NCI-H1436 treated with DMSO at 0.1 percent for 48 hours (cell line): ENCODE measurements at regions not wholly inside any gene's neighbourhood (a gene's known extent, or its start where the extent isn't known, plus 50 kb on each side); places are given as distances from the start of the nearest gene placed in this dataset.

Experiments
- DNase-seq: peaks from one replicate; lab custom pipeline; 2025; lab: John Stamatoyannopoulos, UW

GRCh38 chr1:105838071-105838470, 1218.4 kb upstream of the PRMT6 start:
- DNase-seq = no peak

DNA sequence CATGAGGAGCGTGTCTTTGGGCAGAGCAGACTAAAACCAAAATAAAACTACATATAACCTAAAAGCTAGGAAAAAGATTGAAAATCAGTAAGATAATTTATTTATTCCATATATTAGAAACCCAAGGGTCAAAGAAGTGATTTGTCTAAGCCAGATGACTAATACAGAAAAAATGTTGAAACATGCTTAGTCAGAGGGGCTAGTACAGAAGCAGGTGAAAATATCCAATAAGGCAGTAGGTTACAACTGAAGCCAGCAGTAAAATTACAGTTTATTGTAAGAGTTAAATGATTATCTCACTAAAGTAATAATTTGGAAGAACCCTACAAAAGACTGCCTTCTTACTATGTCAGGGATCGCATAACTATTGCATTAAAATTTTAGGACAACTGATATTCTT, 1190.9 kb upstream of the PRMT6 start:
- DNase-seq = no peak

- no peak for DNase-seq
These were observed 1183.7 kb upstream of the PRMT6 start for GRCh38 chr1:105872817-105873216.

- no peak for DNase-seq
These were observed 1181.9 kb upstream of the PRMT6 start for GRCh38 chr1:105874621-105875020.

GRCh38 chr1:105886309-105886708, 1170.2 kb upstream of the PRMT6 start:
- no peak for DNase-seq

DNA sequence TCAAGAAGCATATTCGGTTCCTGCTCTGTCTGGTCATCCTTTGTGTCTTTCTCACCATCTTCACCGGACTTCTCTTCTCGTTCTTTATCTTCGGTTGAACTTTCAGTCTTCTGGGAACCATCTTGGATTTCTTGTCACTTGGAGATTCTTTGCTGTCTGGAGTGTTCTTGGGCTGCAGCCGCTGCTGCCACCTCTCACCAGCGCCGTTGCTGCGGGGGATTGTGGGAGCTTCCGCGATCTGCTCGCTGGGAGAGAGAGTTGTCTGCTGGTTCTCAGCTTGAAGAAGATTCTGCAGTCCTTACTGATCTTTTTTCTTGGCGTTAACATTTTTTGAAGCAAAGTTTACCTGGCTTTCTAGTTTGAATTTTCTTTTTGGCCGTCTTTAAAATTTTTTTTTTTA, 1165.2 kb upstream of the PRMT6 start:
- DNase-seq = no peak

- DNase-seq = no peak
These were observed 1162.5 kb upstream of the PRMT6 start for GRCh38 chr1:105894006-105894405.

DNA sequence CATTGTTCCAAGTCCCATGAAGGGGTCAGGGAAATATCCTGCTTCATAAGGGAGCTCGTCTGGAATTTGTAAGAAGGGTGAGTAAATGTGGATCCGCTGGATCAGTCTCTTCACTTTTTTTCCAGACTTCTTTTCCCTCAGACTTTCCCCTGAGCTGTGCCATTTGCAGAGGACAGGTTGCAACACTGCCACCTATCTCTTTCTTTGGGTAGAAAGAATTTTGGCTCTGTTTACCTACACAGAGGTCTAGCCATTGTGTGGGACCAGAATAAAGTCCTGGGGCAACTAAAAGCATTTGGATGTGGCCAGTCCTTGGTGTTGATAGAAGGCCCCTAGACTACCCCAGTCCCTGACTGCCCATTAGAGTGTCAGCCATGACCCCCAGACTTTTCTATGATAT, 1146.7 kb upstream of the PRMT6 start:
- no peak for DNase-seq

DNA sequence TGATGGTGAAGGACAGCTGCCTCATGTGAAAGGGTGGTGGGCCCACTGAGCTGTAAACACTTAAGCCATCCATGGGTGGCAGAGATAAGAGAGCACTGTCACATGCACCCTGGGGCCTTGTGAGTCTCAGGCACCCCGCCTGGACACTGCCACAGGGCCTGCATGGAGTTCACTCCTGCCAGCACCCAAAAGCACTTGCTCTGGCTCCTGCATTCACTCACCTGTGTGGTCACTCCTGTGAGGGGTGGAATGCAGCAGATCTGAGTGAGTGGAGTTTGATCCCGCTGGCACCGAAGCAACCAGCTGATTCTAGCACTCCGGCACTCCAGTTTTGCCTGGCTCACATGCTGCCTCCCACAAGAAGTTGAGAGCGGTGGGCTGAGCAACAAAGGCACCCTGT, 1142.1 kb upstream of the PRMT6 start:
- no peak for DNase-seq

GRCh38 chr1:105934806-105935205, 1121.7 kb upstream of the PRMT6 start:
- no peak for DNase-seq

DNA sequence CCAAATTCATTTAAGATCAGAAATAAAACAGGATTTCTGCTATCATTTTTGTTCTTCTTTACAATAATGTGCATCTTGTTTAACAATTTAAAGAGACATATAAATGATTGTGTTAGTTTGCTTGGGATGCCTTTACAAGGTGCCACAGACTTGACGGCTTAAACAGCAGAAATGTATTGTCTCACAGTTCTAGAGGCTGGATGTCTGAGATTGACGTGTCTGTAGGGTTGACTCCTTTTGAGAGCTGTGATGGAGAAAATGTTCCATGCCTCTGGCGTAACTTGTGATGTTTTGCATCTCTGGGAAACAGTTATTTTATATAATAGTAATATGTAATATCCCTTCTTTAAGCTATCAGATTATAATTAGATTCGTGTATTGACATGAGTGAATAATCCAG, 1091.6 kb upstream of the PRMT6 start:
- no peak for DNase-seq

- DNase-seq = no peak
These were observed 1059.0 kb upstream of the PRMT6 start for GRCh38 chr1:105997516-105997915.

GRCh38 chr1:106022312-106022902, 1034.1 kb upstream of the PRMT6 start:
- DNase-seq = no peak

- DNase-seq = no peak
These were observed 1028.6 kb upstream of the PRMT6 start for GRCh38 chr1:106027871-106028270.

- DNase-seq = no peak
These were observed 1018.9 kb upstream of the PRMT6 start for GRCh38 chr1:106037526-106037925.

DNA sequence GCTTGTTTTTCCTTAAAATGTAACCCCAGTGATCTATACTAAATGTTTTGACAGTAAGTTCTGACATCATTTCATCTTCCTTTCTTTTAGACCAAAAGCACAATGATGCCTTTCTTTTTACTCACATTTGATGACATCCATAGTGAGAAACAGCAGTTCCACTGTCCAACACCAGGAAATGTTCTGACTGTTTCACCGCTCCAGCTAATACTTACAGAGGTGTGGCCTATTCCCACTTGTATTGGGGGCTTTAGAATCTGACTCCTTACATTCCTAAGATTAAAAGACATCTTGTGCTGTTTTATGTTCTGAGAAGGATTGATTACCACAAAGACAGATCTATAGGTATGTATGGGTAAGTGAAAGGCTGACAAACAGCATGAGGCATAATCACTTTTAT, 1018.2 kb upstream of the PRMT6 start:
- no peak for DNase-seq

DNA sequence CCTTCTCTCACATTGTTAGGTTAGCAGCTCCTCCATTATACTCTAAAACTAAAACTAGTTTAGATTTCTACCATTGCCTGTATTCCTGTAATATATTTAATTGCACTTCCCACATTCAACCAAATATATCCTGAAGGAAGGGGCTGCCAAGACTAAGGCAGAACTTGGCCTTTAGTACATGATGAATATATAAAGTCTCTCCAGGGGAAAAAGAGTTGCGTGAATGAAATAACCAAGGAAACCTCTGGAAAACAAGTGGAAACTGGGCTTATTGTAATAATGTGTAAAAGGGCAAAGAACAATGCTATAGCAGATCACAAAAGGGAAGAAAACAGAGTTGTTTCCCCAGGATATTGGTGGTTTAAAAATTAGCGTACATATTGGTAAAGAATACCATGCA, 1012.5 kb upstream of the PRMT6 start:
- DNase-seq = no peak

DNA sequence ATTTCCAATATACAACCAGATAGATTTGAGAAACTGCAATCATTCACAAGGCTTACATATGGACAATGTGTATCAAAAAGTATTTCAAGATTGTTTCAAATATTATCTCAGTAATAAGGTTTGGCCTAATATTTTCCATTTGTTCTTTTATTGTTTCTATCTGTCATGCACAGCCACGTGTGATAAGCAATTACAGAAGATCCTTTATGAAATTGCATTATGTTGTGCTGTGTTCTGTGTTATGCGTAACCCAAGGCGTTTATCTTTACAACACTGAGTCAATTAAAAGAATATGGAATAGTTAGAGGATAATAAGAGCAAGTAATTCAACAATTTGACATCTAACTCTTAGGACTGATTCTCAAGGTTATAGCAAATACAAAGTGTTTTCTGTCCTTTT, 1009.3 kb upstream of the PRMT6 start:
- no peak for DNase-seq

GRCh38 chr1:106049595-106049994, 1006.9 kb upstream of the PRMT6 start:
- no peak for DNase-seq

GRCh38 chr1:106055855-106056254, 1000.6 kb upstream of the PRMT6 start:
- no peak for DNase-seq

GRCh38 chr1:106061586-106062495, 994.6 kb upstream of the PRMT6 start:
- no peak for DNase-seq

- DNase-seq = peak; percentile 69
These were observed 993.0 kb upstream of the PRMT6 start for GRCh38 chr1:106063510-106063909.

- no peak for DNase-seq
These were observed 983.4 kb upstream of the PRMT6 start for GRCh38 chr1:106072909-106073600.
